GM19455 (cell line): ENCODE measurements at regions not wholly inside any gene's neighbourhood (a gene's known extent, or its start where the extent isn't known, plus 50 kb on each side); places are given as distances from the start of the nearest gene placed in this dataset.
"Not testable (repeated sequence)": the region's sequence is repeated elsewhere in the genome, so short reads cannot be mapped to it uniquely, and the experiment has no call there.

Experiments
- ATAC-seq: cut with Tn5 transposase; IDR thresholded peaks from one replicate; pipeline ENCODE4 v1.9.1; 2021; ENCODE audit not compliant: unreplicated experiment

DNA sequence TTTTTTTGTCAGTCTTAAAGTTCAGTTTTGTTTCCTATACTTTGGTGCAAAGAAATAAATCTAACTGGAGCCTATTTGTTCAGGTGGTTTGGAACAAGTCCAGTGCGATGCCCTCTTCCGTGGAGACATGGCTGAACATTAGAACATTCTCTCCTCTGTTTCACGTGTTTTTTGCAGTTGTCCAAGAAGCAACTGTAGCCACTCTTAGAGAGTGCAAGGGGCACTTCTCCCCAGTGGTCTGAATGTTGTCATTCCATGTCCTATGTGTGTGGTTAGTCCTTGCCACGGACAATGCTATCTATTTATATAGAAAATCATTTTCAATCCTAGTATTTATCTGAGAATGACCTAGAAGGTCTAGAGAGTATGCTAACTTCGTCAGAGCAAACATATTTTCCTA, 1232.5 kb upstream of the SEL1L start:
- no peak for ATAC-seq

DNA sequence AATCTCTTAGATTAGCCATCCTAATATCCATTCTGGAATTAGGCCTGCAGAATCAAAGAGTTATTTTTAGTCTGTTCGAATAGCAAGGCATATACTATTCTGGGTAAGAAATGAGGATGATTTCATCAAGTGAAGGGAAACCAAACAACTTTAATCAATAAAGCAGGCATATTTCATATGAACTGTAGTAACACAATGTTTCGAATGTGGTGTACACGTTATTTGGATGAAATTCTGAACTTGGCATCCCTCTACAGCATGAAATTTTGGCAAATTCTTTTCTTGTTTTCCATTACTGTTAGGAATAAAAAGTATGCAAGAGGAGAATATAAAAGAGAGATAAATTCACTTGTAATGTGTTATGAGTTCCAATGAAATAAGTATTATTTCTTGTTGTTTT, 1233.3 kb upstream of the SEL1L start:
- ATAC-seq: no peak

DNA sequence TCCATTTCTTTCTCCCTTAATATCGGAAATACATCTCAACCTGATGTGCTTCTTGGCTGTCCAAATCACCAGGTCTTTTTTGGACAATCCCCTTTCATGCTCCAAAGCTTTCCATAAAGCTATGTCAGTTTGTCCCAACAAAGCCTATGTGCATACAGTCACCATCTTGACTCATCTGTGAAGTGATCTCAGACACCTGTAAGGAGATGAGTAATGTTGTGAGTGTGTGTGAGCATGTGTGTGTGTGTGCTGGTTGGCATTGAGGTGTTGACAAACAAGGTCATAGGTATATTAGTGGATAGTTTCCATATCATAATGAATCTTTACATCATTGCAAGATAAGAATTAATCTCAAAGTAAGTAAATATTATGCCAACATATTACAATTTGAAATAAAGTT, 1243.3 kb upstream of the SEL1L start:
- ATAC-seq: no peak

DNA sequence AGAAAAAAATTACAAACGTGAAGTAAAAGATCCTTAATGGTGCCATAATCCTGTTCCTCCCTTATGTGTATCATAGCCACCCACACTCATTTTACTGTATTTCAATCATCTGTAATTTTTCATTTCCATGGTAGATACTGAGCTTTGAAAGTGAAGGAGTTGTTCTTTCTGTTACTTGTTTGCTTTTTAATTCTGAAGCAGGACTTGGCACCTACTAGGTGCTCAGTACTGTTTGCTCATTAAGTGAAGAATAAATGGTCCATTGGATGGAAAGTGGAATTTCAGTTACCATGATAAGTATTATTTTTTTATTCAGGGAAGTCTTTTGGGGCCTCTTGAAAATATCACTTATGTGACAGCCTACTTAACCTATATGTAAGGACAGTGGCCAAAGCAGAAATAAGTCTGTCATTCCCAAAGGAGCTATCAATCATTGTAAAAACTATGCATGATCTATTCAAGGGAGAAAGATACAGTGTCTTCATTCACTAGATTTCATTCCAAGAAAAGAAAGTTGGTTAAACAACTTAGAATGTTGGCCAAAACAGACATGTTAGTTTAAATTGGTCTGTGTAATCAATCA, 1244.4 kb upstream of the SEL1L start:
- no peak for ATAC-seq

DNA sequence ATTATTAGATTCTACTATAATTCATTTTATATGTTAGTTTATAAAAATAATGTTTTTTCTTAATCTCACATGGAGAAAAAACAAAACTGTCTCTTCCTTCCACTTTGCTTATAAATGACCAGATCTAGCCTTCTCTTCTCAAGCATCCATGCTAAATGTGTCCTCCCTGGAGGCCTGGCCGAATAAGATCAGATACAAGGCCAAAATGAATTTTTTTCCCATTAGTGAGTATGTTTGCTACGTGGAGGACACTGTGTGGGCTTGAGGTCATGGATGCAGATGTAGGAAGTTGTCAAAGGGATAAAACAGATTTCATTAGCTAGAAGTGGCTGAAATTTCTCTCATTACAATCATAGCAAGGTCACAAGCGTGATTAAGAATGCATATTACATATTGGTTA, 1244.9 kb upstream of the SEL1L start:
- ATAC-seq: no peak

DNA sequence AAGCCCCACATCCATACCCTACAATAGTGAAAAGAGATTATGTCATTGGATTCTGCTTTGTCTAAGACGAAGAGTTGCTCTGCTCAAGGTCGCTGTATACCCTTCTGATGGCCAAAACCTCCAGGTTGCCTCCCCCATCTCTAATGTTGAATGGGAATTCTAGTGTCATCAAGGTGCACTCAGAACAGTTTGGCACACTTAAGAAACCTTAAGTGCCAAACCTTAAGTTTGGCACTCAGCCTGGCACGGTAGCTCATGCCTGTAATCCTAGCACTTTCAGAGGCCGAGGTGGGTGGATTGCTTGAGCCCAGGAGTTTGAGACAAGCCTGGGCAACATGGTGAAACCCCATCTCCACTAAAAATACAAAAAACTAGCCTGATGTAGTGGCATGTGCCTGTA, 1245.6 kb upstream of the SEL1L start:
- no peak for ATAC-seq

DNA sequence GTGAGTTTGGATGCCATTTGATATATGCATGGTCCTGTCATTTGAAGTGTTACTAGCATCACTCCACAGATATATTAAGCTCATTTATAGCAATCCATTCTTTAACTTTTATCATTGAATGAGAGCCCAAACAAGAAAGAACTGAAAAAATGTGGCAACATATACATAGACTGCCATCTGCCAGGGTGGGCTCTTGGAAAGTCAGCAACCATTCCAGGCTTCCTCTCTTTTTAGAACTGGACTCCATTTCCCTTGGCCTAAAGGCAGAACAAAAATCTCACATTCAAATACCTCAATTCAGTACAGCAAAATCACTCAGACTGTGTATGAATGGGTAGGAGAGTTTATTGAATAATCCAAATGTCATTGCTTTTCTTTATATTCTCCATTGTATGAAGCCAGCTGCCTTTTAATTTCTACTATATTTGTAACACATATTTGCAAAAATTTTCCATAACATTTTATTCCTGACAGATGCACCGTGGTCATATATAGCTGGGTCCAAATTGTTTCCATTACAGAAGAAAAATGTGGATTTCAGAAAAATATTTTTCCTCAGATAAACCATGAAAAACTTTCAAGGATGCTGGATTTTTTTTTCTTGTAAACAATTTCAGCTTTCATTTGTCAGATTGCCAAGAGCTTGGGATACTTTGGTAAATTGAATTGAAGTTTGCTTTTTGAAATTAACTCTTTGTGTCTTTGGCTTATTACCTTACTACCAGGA, 1252.3 kb upstream of the SEL1L start:
- no peak for ATAC-seq

DNA sequence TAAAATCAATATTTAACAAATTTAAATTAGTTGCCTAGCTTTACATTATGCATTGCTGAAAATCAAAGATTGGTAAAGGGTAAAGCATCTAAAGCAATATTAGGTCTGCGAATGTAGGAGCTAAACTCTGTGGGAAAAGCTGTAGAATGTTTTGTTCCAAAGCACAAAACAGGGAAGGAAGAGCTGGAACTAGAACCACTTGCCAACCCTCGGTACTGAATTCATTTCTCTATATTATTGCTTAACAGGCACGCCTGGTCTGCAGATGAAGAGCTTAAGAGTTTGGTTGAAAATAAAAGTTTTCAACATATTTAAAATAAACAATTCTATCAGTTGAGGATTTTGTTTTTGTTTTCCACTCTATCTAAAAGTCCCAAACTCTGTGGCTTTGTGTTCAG, 1252.8 kb upstream of the SEL1L start:
- ATAC-seq: no peak

DNA sequence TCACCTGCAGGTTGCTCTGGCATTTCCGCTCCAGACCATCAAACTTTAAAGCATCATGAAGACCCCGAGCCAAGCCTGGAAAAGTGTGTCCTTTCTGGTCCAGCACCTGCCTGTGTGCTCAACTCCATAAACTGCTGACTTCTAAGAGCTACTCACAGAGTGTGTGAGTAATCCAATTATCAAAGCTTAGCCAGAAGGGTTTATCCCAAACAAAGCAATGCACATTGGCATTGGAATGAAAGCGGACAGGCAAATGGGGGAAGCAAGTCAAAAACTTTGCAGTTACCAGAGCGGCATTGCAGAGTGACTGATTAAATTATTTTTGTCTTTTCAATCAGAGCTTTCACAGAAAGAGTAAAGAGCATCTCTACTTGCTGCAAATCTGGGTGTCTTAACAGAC, 1262.4 kb upstream of the SEL1L start:
- ATAC-seq: no peak

DNA sequence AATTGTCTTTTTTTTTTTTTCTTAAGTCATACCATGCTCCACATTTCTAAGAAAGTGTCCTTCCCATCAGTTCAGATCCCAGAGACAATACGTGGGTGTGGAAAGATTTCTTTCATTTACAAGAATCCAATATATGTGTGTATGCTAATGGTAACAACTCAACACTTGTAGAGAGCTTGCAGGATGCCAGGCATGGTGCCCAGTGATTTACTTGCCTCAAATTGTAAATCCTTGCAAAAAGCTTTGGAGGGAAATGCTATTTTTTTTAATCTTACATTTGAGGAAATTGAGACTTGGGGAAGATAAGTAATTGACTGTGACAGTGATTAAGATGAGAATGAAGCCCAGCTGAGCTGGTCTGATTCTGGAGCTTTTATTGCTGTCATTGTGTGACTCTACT, 1264.6 kb upstream of the SEL1L start:
- no peak for ATAC-seq

DNA sequence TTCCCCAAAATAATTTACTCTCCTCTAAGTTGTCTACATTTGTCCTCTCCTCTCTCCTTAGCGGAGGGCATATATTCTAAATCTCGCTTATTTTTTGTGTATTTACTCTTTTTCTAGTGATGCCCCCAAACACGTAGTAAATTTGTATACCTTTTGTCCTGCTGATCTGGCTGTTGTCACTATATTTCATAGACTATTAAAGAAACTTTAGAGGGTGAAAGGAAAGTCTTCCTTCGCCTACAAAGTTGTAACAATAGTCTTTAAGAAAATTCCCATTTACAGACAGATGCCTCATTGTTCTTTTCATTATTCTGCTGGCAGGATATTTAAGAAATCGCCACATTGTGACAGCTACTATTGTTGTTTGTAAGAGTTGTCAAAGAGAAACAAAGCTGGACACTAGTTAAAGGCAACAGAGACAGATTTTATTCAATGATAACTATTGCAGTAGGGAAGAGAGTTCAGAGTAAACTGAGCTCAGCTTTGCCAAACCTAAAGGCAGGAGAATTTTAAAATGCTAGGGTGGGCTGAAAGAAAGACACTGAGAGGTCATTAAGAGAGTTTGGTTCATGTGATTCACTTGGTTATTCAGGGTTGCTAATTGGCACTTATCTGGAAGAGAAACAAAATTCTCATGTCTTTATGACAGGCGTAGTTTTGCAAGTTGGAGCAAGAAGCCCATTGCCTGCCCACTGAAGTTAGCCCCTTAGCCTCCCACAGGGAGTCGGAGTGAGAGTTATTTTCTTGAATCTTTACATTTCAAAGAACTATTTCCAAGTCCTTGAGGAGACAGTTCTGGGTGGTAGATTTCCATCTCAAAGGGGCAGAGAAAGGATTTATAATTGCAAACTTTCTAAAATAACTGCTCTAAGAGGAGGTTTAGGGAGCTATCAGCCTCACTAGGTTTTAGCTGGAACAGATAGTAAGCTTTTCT, 1272.5 kb upstream of the SEL1L start:
- no peak for ATAC-seq

DNA sequence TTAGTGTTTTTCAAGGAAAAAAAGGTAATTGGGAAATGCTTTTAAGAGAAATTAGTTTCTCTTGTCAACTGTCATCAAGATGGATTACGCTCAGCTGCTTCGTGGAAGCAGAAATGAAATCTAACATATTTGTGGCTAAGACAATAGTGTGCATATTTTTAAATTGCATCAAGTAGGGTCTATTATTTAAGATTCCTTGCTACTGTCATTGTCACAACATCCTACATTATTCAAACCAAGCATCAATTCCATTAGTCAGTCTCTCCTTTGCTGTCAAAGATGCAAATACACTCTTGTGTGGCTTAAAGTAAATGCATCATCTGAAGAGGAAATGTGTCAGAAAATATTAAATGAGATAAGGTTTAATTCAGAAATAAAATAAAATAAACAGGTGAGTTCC, 1277.6 kb upstream of the SEL1L start:
- no peak for ATAC-seq

DNA sequence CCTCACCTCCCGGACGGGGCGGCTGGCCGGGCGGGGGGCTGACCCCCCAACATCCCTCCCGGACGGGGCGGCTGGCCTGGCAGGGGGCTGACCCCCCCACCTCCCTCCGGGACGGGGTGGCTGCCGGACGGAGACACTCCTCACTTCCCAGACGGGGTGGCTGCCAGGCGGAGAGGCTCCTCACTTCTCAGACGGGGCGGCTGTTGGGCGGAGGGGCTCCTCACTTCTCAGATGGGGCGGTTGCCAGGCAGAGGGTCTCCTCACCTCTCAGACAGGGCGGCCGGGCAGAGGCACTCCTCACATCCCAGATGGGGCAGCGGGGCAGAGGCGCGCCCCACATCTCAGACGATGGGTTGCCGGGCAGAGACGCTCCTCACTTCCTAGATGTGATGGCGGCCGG, 1280.7 kb upstream of the SEL1L start:
- ATAC-seq: not testable (repeated sequence)

DNA sequence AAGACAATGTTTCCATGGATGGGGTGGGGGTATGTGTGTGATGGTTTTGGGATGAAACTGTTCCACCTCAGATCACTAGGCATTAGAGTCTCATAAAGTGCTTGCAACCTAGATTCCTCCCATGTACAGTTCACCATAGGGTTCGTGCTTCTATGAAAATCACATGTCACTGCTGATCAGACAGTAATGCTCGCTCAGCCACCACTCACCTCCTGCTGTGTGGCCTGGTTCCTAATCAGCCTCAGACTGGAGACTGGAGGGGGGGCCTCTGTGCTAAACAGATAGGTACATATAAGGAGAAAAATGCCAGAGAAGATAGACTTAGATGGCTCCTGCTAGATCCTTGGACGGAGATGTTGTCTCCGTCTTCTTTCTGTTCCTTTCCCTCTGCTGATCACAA, 1296.9 kb upstream of the SEL1L start:
- no peak for ATAC-seq

DNA sequence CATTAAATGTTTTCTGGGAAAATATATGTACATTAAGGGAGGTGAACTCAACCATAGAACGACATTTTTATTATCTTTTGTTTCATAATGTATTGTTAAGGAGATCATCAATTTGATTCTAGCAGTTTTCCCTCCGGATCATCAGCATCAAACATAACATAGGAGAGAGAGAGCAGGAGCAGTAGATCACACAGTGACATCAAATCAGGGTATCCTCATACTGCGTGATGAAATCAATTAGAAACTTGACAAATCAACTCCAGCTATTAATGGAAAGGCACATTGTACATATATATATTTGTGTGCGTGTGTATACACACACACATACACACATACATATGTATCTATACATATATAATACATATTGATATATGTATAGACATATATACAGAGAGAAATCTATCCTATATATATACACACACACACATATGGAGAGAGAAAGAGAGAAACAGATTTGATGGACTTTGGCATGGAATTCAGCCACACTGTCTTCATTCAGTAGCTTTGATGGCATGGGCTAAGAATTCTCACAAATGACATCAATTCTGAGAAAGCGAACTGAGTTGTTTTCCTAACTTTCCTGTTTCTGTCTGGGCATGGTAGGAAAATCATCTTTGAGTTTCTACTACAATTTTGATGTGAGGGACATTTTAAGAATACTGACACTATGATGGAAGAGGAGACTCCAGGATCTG, 1302.8 kb upstream of the SEL1L start:
- no peak for ATAC-seq

DNA sequence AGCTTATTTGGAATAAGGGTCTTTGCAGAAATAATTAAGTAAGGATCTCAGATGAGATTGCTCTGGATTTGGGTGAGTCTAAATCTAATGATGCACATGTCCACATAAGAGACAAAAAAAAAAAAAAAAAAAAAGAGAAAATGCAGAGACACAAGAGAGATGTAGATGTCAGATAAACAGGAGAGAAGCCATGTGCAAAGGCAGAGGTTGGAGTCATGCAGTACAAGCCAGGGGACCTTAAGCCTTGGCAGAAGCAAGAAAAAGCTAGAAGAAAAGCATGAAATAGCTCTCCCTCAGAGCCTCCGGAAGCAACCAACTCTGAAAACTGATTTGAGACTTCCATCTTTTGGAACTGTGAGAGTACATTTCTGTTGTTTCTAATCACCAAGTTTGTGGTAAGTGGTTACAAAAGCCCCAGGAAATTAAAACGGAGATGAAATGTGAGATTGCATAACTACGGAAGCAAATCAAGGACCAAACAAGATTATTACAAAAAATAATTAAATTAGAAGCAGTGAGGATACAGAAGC, 1304.0 kb upstream of the SEL1L start:
- no peak for ATAC-seq

DNA sequence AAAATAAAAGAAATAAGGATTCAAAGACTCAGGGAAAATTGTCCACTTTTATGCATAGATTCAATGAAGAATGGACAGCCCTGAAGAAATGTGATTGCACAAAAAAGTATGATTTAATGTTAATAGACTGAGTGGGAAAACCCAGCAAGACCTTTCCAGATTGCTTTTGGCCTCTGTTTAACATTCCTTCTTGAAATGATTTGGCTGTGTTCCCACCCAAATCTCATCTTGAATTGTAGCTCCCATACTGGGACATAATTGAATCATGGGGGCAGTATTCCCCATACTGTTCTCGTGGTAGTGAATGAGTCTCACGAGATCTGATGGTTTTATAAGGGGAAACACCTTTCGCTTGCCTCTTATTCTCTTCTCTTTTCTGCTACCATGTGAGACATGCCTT, 1316.9 kb upstream of the SEL1L start:
- ATAC-seq: no peak

DNA sequence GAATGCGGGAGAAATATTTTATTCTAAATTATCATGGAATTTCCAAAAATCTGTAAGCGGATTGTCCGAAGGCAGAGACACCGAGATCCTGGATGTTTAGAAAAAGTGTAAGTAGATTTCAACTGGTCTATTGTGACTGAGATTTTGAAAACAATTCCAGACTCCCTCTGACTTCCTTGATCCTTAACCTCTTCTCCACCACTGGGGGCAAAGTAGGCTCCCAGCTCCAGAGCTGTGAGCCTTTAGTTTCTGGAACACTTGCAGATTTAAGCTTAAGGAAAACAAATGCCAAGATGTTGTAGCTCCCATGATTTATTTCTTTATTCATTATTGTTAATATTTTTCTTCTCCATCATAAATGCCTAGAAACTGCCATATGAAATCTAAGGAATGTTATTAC, 1320.5 kb upstream of the SEL1L start:
- ATAC-seq: no peak

DNA sequence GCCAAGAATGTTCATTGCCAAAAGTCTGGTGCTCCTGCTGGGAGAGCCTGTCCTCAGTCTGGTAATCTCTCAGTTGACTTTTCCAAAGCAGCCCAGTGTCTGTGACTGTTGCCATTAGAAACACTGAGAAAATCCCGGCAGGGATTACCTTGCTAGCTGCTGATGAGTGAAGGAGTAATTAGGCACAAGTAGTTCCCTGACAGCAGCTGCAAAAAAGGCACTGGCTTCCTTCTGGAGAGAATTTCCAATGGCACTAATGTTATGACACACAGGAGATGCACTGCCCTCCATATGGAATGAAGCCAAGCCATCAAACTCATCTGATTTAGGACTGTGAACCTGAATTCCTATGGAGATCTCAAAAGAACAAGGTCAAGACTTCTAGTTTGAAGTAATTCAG, 1321.2 kb upstream of the SEL1L start:
- ATAC-seq: no peak

DNA sequence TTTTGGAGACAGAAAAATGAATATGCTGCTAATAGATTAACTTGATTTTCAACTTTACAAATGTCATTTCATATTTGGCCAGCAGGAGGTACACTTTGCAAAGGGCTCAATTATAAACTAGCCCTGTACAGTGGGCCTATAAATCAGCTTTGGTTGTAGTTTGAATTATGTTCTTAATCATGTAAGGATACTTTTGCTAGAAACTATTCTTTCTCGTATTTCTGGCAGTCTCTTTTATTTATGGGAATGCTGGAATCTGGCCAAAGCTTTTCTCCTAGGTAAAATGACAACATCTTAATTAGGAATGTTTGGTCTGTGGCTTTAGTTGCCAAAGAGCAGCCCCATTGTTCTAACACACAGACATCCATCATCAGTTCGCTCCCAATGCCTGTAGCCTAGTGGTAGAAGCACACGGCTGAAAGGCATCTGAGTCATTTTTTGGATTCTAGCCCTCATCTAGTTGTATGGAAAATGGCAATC, 1322.3 kb upstream of the SEL1L start:
- ATAC-seq: no peak

DNA sequence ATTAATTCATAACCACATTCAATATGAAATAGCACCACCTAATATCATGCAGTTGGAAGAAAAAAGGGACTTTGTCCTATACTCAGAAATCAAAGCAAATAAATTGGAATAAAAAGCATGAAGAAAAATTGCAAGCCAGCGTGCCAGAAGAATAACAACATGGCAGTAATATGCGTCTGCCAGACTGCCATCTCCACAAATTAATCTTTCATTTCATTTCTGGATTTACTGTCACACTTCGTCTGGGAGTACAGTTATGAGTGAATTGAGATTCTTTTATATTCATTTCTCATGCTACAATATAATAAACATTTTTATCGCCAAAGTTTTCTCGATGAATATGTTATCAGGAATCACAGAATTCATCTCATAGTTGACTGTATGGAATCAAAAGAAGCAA, 1327.7 kb upstream of the SEL1L start:
- ATAC-seq: no peak
